K562 (cell line): ENCODE measurements at regions not wholly inside any gene's neighbourhood (a gene's known extent, or its start where the extent isn't known, plus 50 kb on each side); places are given as distances from the start of the nearest gene placed in this dataset.

Experiments used
- ATAC-seq: fragments of 200-7000 bp; cut with Tn5 transposase; 3 replicates; pipeline ENCODE4 v1.9.1; 2020; ENCODE audit warnings: moderate library complexity
- BruUV-seq: library from RNA; stranded (reverse); fragments of 400-500 nt; replicated peaks from 2 replicates; lab custom pipeline; 2021; lab: Mats Ljungman, UMichigan
- CTCF ChIA-PET: fragments of 300-600 bp; formaldehyde crosslinking; extraction: SDS; loops from one replicate; lab custom pipeline; 2021; ENCODE audit warnings: low intra/inter-chr PET ratio; lab: Yijun Ruan, JAX
- POLR2A ChIA-PET: fragments of 300-600, 350-650 bp; sonication (Branson Sonifier 250); formaldehyde crosslinking; extraction: SDS; loops from one replicate; lab custom pipeline; 2021; ENCODE audit warnings: antibody characterized with exemption, inconsistent platforms; lab: Yijun Ruan, JAX
- DNase-seq, 4 experiments: peaks; one replicate each; pipeline versions ENCODE4 v3.0.0 to v3.0.0-alpha.2; 2011 to 2018; ENCODE audit warnings: low spot score in 3 of 4, mixed read lengths in 3 of 4; ENCODE audit errors: extremely low read depth in 1 of 4
- FAIRE-seq: peaks from 2 replicates; lab custom pipeline; 2011; peaks lifted over from hg19 to GRCh38; lab: Jason Lieb, UNC
- H2AFZ ChIP-seq: 2 replicates; pipeline ENCODE4 v1.6.0; 2011; ENCODE audit warnings: low read depth, low read length, control low read depth, inconsistent platforms
- H3K27ac ChIP-seq: fragments of 200-600 bp; 3 replicates; pipeline ENCODE4 v1.8.0; 2011; ENCODE audit warnings: low read depth, mild to moderate bottlenecking, control low read depth, inconsistent platforms, low read length, moderate library complexity, mixed read lengths; ENCODE audit errors: extremely low read depth
- H3K27me3 ChIP-seq, 2 experiments: fragments of 300-600 bp in 1 of 2; 2 replicates in 1 of 2; 3 replicates in 1 of 2; pipeline versions ENCODE4 v1.6.0 to v1.8.0; 2011; ENCODE audit warnings: inconsistent platforms in 2 of 2, low read length in 2 of 2, mild to moderate bottlenecking in 1 of 2, mixed read lengths in 1 of 2, moderate library complexity in 1 of 2; ENCODE audit not compliant: control insufficient read depth in 2 of 2, insufficient read depth in 2 of 2
- H3K36me3 ChIP-seq: fragments of 300-600 bp; 3 replicates; pipeline ENCODE4 v1.8.0; 2011; ENCODE audit warnings: mild to moderate bottlenecking, low read length, inconsistent platforms; ENCODE audit not compliant: control insufficient read depth, insufficient read depth
- H3K4me1 ChIP-seq, 2 experiments: fragments of 200-600 bp in 1 of 2; replicated peaks in 1 of 2; 2 replicates in 1 of 2; 3 replicates in 1 of 2; pipeline versions ENCODE4 v1.5.1 to v1.8.0; 2011; ENCODE audit warnings: inconsistent platforms in 2 of 2, low read length in 2 of 2, mild to moderate bottlenecking in 1 of 2, mixed read lengths in 1 of 2, moderate library complexity in 1 of 2; ENCODE audit not compliant: control insufficient read depth in 2 of 2, insufficient read depth in 2 of 2
- H3K4me2 ChIP-seq: 2 replicates; pipeline ENCODE4 v1.6.1; 2011; ENCODE audit warnings: low read length, control low read depth, inconsistent platforms, mixed read lengths; ENCODE audit not compliant: insufficient read depth
- H3K4me3 ChIP-seq: fragments of 200-600 bp; sonication (generic), shearing (Covaris generic); 2 replicates; pipeline ENCODE4 v1.5.1; 2016; ENCODE audit warnings: control low read depth, inconsistent platforms
- H3K79me2 ChIP-seq: fragments of 200-600 bp; 3 replicates; pipeline ENCODE4 v1.8.0; 2011; ENCODE audit warnings: low read length, inconsistent platforms; ENCODE audit not compliant: control insufficient read depth, insufficient read depth
- H3K9ac ChIP-seq, 2 experiments: 2 replicates each; pipeline versions ENCODE4 v1.6.0 to v1.6.1; 2011; ENCODE audit warnings: low read depth in 2 of 2, low read length in 2 of 2, control low read depth in 1 of 2, inconsistent platforms in 1 of 2, mild to moderate bottlenecking in 1 of 2, mixed read lengths in 1 of 2; ENCODE audit not compliant: insufficient read depth in 1 of 2
- H3K9me1 ChIP-seq: one replicate; pipeline ENCODE4 v1.6.0; 2011; ENCODE audit warnings: inconsistent platforms, mild to moderate bottlenecking, low read length, moderate library complexity; ENCODE audit not compliant: control insufficient read depth, insufficient read depth
- H3K9me3 ChIP-seq: replicated peaks from 2 replicates; pipeline ENCODE4 v1.5.1; 2011; ENCODE audit warnings: low read depth, low read length, inconsistent platforms; ENCODE audit not compliant: control insufficient read depth, insufficient read depth
- H4K20me1 ChIP-seq: replicated peaks from 2 replicates; pipeline ENCODE4 v1.6.1; 2011; ENCODE audit warnings: low read length, inconsistent platforms, mixed read lengths; ENCODE audit not compliant: control insufficient read depth, insufficient read depth
- ARNT ChIP-seq, 2 experiments: fragments of 450-650 bp; IDR thresholded peaks; 2 replicates each; pipeline ENCODE4 v1.6.1; 2016; ENCODE audit warnings: mild to moderate bottlenecking in 1 of 2
- HIVEP1 ChIP-seq: fragments of 250-450 bp; sonication (Bioruptor Pico); IDR thresholded peaks from 2 replicates; pipeline ENCODE4 v1.4.0; 2020; ENCODE audit warnings: mild to moderate bottlenecking
- KAT7 ChIP-seq: sonication (generic); formaldehyde crosslinking; IDR thresholded peaks from 2 replicates; pipeline ENCODE4 v1.8.0; 2022; ENCODE audit warnings: missing genetic modification reagents, mild to moderate bottlenecking, borderline replicate concordance
- KAT8 ChIP-seq: fragments of 450-650 bp; IDR thresholded peaks from 2 replicates; pipeline ENCODE4 v1.6.1; 2016; ENCODE audit warnings: low read depth, mild to moderate bottlenecking
- KLF6 ChIP-seq: fragments of 250-450 bp; sonication (Bioruptor Pico); IDR thresholded peaks from 2 replicates; pipeline ENCODE4 v1.4.0; 2020; ENCODE audit warnings: mild to moderate bottlenecking, moderate library complexity, borderline replicate concordance
- MXD1 ChIP-seq: fragments of 250-450 bp; sonication (Bioruptor Pico); IDR thresholded peaks from 2 replicates; pipeline ENCODE4 v1.8.0; 2021; ENCODE audit warnings: borderline replicate concordance, mild to moderate bottlenecking, moderate library complexity; ENCODE audit not compliant: poor library complexity, severe bottlenecking
- NEUROD1 ChIP-seq: fragments of 150-350 bp; IDR thresholded peaks from 2 replicates; pipeline ENCODE4 v1.6.1; 2014; ENCODE audit warnings: borderline replicate concordance, low read length, low read depth; ENCODE audit not compliant: partially characterized antibody
- PCBP2 ChIP-seq: fragments of 200-400 bp; formaldehyde crosslinking; IDR thresholded peaks from 2 replicates; pipeline ENCODE4 v1.6.1; 2018; ENCODE audit warnings: low read length, low read depth, mild to moderate bottlenecking, moderate library complexity; ENCODE audit not compliant: poor library complexity, severe bottlenecking
- RBBP5 ChIP-seq: fragments of 200-600 bp; sonication (generic); IDR thresholded peaks from 2 replicates; pipeline ENCODE4 v1.6.1; 2012; ENCODE audit warnings: borderline replicate concordance, mild to moderate bottlenecking, low read length, control low read depth, inconsistent platforms; ENCODE audit not compliant: insufficient read depth, poor library complexity, severe bottlenecking
- SMAD1 ChIP-seq: fragments of 150-350 bp; IDR thresholded peaks from 2 replicates; pipeline ENCODE4 v1.6.1; 2014; ENCODE audit warnings: low read length, low read depth; ENCODE audit not compliant: partially characterized antibody
- SREBF2 ChIP-seq: sonication (generic); formaldehyde crosslinking; IDR thresholded peaks from 2 replicates; pipeline ENCODE4 v1.4.0; 2020; ENCODE audit warnings: mild to moderate bottlenecking, missing genetic modification reagents
- SRSF7 ChIP-seq: fragments of 200-400 bp; formaldehyde crosslinking; optimal IDR thresholded peaks from 2 replicates; pipeline ENCODE3; 2017; ENCODE audit warnings: mild to moderate bottlenecking, low read depth, low read length
- TAF7 ChIP-seq: fragments of 450-650 bp; IDR thresholded peaks from 2 replicates; pipeline ENCODE4 v1.6.1; 2016; ENCODE audit warnings: missing genetic modification characterization, missing compliant biosample characterization
- WGBS: fragments of 100-300 bp; shearing (Covaris generic); methylation state at CpG from one replicate; pipeline ENCODE4 v1.1.6; 2016; ENCODE audit warnings: low coverage, mixed read lengths; ENCODE audit not compliant: insufficient coverage; ENCODE audit errors: missing lambda C conversion rate; 5-methylcytosine and 5-hydroxymethylcytosine counted together
- in situ Hi-C: fragments of 300-500 bp; cut with MboI; formaldehyde crosslinking; loops from 4 replicates; pipeline ENCODE4 v1.15.0; 2018; ENCODE audit warnings: inconsistent platforms, mixed read lengths
- intact Hi-C: fragments of 100-400 bp; cut with micrococcal nuclease; formaldehyde crosslinking; loops from 2 replicates; pipeline ENCODE4 v1.14.2; 2022
- TF ChIP-seq, protein P1 (sequence below), 2 experiments: fragments of 450-650 bp in 1 of 2; sonication (generic) in 1 of 2; formaldehyde crosslinking in 1 of 2; IDR thresholded peaks; 2 replicates each; pipeline versions ENCODE4 v1.7.1 to v1.9.0; 2016 to 2022; ENCODE audit warnings: inconsistent platforms in 1 of 2, mild to moderate bottlenecking in 1 of 2, missing genetic modification reagents in 1 of 2

- no TSS peak for BruUV-seq
- Histone ChIP-seq H3K4me2 (no peak overlapping the region), H3K79me2 (no peaks in the 10 kb centered on the region), H3K4me3 (no peak overlapping the region), H3K27me3 (peaks cover 5 to 16% of the 10 kb centered on the region in 2 experiments; a peak in 3 of 5 replicates), H3K27ac (no peak overlapping the region), H3K36me3 (no peaks in the 10 kb centered on the region), H3K9ac (no peak overlapping the region), H3K4me1 (no peaks in the 10 kb centered on the region), H2AFZ (no peak overlapping the region), H4K20me1 (no peaks in the 10 kb centered on the region), H3K9me1 (no peaks in the 10 kb centered on the region), H3K9me3 (no peaks in the 10 kb centered on the region)
- 1% methylated on average over 4 of the region's 4 CpGs for WGBS
- ChIA-PET POLR2A (no interaction called here), CTCF (no interaction called here)
- no peak for DNase-seq
- no peak for FAIRE-seq
- in situ Hi-C loops (no loop called here), intact Hi-C loops (no loop called here)
- ATAC-seq = no peak
- no peak for TF ChIP-seq KAT7
- no peak for TF ChIP-seq SMAD1
- no peak for TF ChIP-seq TAF7
- no peak for TF ChIP-seq SREBF2 (CRISPR knock-in tag)
- TF ChIP-seq SRSF7 = no peak
- TF ChIP-seq ARNT (IDR thresholded peaks at IDR 0.05) = no peak
- no peak for TF ChIP-seq HIVEP1 (CRISPR knock-in tag)
- no peak for TF ChIP-seq NEUROD1
- no peak for TF ChIP-seq MXD1
- no peak for TF ChIP-seq KLF6 (CRISPR knock-in tag)
- no peak for TF ChIP-seq KAT8
- no peak for TF ChIP-seq PCBP2
- TF ChIP-seq RBBP5 = no peak
- TF ChIP-seq, protein P1, sequence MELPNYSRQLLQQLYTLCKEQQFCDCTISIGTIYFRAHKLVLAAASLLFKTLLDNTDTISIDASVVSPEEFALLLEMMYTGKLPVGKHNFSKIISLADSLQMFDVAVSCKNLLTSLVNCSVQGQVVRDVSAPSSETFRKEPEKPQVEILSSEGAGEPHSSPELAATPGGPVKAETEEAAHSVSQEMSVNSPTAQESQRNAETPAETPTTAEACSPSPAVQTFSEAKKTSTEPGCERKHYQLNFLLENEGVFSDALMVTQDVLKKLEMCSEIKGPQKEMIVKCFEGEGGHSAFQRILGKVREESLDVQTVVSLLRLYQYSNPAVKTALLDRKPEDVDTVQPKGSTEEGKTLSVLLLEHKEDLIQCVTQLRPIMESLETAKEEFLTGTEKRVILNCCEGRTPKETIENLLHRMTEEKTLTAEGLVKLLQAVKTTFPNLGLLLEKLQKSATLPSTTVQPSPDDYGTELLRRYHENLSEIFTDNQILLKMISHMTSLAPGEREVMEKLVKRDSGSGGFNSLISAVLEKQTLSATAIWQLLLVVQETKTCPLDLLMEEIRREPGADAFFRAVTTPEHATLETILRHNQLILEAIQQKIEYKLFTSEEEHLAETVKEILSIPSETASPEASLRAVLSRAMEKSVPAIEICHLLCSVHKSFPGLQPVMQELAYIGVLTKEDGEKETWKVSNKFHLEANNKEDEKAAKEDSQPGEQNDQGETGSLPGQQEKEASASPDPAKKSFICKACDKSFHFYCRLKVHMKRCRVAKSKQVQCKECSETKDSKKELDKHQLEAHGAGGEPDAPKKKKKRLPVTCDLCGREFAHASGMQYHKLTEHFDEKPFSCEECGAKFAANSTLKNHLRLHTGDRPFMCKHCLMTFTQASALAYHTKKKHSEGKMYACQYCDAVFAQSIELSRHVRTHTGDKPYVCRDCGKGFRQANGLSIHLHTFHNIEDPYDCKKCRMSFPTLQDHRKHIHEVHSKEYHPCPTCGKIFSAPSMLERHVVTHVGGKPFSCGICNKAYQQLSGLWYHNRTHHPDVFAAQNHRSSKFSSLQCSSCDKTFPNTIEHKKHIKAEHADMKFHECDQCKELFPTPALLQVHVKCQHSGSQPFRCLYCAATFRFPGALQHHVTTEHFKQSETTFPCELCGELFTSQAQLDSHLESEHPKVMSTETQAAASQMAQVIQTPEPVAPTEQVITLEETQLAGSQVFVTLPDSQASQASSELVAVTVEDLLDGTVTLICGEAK (IDR thresholded peaks at IDR 0.05) = no peak
- TF ChIP-seq, protein P1 (CRISPR knock-in tag; IDR thresholded peaks at IDR 0.05) = no peak
These were observed 125.4 kb upstream of the CCDC28A start for GRCh38 chr6:138648127-138648526.
